Testis (tissue), 2 donors: ENCODE measurements at regions not wholly inside any gene's neighbourhood (a gene's known extent, or its start where the extent isn't known, plus 50 kb on each side); places are given as distances from the start of the nearest gene placed in this dataset.

Experiments used
- CTCF ChIP-seq, 3 experiments: fragments of 450-650 bp in 2 of 3; fragments of 200-600 bp in 1 of 3; sonication (generic) in 1 of 3; IDR thresholded peaks; one replicate each; pipeline ENCODE4 v1.5.1; 2016 to 2019; ENCODE audit warnings: antibody characterized with exemption in 3 of 3, mild to moderate bottlenecking in 2 of 3, moderate library complexity in 1 of 3
- POLR2A ChIP-seq: fragments of 450-650 bp; IDR thresholded peaks from one replicate; pipeline ENCODE4 v1.6.1; 2017; ENCODE audit warnings: antibody characterized with exemption, mild to moderate bottlenecking, moderate library complexity

GRCh38 chr5:164204338-164204946, 699.0 kb downstream of the MAT2B start:
- TF ChIP-seq CTCF (IDR thresholded peaks at IDR 0.05), result no peak
- TF ChIP-seq POLR2A, result no peak
